BE2C (cell line): ENCODE measurements at regions not wholly inside any gene's neighbourhood (a gene's known extent, or its start where the extent isn't known, plus 50 kb on each side); places are given as distances from the start of the nearest gene placed in this dataset.
"Not testable (repeated sequence)": the region's sequence is repeated elsewhere in the genome, so short reads cannot be mapped to it uniquely, and the experiment has no call there.

Source experiments
- DNase-seq: peaks from one replicate; pipeline ENCODE4 v3.0.0-alpha.2; 2020
- H3K27me3 ChIP-seq: fragments of 250-450 bp; sonication (Bioruptor Pico); 2 replicates; pipeline ENCODE4 v1.5.1; 2020; ENCODE audit warnings: mild to moderate bottlenecking
- H3K36me3 ChIP-seq: fragments of 250-450 bp; sonication (Bioruptor Pico); 2 replicates; pipeline ENCODE4 v1.5.1; 2020; ENCODE audit warnings: mild to moderate bottlenecking
- H3K4me1 ChIP-seq: fragments of 250-450 bp; sonication (Bioruptor Pico); 2 replicates; pipeline ENCODE4 v1.5.1; 2020
- H3K4me3 ChIP-seq: 2 replicates; pipeline ENCODE4 v1.5.1; 2011; ENCODE audit warnings: low read depth, low read length
- H3K9me3 ChIP-seq: fragments of 250-450 bp; sonication (Bioruptor Pico); 2 replicates; pipeline ENCODE4 v1.5.1; 2020
- CTCF ChIP-seq: IDR thresholded peaks from 2 replicates; pipeline ENCODE4 v1.5.1; 2012; ENCODE audit warnings: mild to moderate bottlenecking, low read depth, low read length

DNA sequence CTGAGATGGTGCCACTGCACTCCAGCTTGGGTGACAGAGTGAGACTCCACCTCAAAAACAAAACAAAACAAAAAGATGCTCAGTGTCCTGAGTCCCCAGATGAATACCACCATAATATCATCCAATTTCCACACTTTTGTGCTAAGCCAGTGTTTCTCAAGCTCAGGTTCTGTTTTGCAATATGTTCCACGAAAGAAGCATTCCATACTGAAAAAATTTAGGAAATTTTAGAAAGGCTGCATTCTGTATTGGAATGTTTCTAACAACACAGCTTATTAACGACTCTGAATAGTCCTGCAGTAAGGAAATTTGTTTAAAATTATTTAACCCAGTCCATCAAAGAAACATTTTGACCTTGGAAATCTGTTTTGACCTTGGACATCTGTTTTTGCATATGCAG is 142.4 kb downstream of the EPC1 start:
- no peak for TF ChIP-seq CTCF
- Histone ChIP-seq H3K9me3 (no peaks in the 10 kb centered on the region), H3K4me3 (no peak overlapping the region), H3K4me1 (no peaks in the 10 kb centered on the region), H3K36me3 (no peaks in the 10 kb centered on the region), H3K27me3 (no peaks in the 10 kb centered on the region)
- DNase-seq: no peak

DNA sequence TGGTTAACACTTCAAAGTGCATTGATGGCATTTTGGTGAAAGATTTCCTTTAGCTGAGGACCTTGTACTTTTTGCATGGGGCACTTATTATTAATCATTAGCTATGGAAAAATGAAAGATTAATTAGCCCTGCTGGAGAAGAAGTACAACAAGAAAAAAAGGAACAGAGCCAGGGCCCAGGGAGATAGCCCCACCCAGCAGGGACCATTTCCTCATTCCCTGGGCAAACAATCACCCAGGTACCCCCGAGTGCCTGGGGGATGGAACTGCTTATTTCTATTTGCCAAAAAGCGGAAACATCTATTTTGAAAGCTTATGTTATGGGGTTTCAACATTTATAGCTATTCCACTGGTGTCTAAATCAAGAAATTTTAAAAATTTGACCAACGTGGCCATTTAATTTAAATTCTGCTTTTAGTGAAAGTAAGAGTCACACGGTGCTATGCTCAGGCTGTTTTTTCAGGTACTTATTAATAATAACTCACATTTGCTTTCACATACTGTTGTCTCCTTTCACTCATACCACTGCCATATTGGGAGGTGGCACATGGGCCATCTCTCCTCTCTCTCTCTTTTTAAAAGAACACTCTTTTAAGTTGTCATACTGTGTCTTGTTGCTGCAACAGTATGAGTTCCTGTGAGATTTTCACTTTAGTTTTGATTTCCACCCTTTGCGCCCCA is 143.6 kb upstream of the KIF5B start:
- TF ChIP-seq CTCF: no peak
- Histone ChIP-seq H3K9me3 (no peaks in the 10 kb centered on the region), H3K27me3 (no peaks in the 10 kb centered on the region), H3K4me3 (no peak overlapping the region), H3K4me1 (no peaks in the 10 kb centered on the region), H3K36me3 (no peaks in the 10 kb centered on the region)
- DNase-seq: no peak

DNA sequence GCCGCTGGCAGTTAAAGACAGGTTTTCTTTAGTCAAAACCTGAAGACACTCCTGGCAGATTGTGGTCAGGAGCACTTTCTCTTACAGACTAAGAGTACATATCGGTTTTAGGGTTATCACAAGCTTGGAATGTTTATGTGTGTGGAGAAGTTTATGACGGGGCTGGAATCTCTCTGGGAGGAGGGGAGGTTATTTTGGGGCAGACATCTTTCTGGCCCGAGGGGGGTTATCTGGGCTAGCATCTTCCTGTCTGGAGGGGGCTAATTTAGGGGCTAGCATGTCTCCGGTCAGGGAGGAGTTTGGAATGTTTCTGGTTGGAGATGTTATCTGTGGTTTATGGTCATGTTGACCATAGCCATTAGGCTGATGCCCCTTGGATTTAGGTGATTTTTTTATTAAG is 141.2 kb upstream of the KIF5B start:
- no peak for TF ChIP-seq CTCF
- no peaks in the 10 kb centered on the region for H3K9me3 ChIP-seq
- H3K27me3 ChIP-seq: no peaks in the 10 kb centered on the region
- H3K4me3 ChIP-seq: no peak overlapping the region
- no peak for DNase-seq
- H3K4me1 ChIP-seq: no peaks in the 10 kb centered on the region
- H3K36me3 ChIP-seq: no peaks in the 10 kb centered on the region

- no peaks in the 10 kb centered on the region for H3K36me3 ChIP-seq
- H3K9me3 ChIP-seq: no peaks in the 10 kb centered on the region
- no peaks in the 10 kb centered on the region for H3K4me1 ChIP-seq
- no peak overlapping the region for H3K4me3 ChIP-seq
- TF ChIP-seq CTCF: peak; percentile 51
- no peaks in the 10 kb centered on the region for H3K27me3 ChIP-seq
- no peak for DNase-seq
These were observed 134.8 kb upstream of the KIF5B start for GRCh38 chr10:32190890-32191491.

GRCh38 chr10:32189400-32190084 is 133.3 kb upstream of the KIF5B start:
- Histone ChIP-seq H3K4me3 (no peak overlapping the region), H3K27me3 (no peaks in the 10 kb centered on the region), H3K36me3 (no peaks in the 10 kb centered on the region), H3K9me3 (no peaks in the 10 kb centered on the region), H3K4me1 (no peaks in the 10 kb centered on the region)
- TF ChIP-seq CTCF: peak; percentile 19; the same call in 1 of the 2 replicates
- no peak for DNase-seq

- not testable (repeated sequence) for H3K4me1 ChIP-seq, H3K27me3 ChIP-seq, H3K36me3 ChIP-seq, DNase-seq, H3K9me3 ChIP-seq, H3K4me3 ChIP-seq
These were observed 132.4 kb upstream of the KIF5B start for GRCh38 chr10:32188601-32189000.
